Stimulated activated naive CD8-positive, alpha-beta T cell treated with anti-CD3 and anti-CD28 coated beads, Interleukin-15, amount 100 ng/mL, for 72 hours (primary cell): ENCODE measurements at regions not wholly inside any gene's neighbourhood (a gene's known extent, or its start where the extent isn't known, plus 50 kb on each side); places are given as distances from the start of the nearest gene placed in this dataset.

Source experiments
- ATAC-seq: fragments of 150-1000 bp; cut with Tn5 transposase; 2 replicates; pipeline ENCODE4 v1.10.0; 2021; ENCODE audit warnings: mild to moderate bottlenecking, moderate library complexity
- DNase-seq, 2 donors: peaks; one replicate each; pipeline ENCODE4 v3.0.0; 2021 to 2022
- H3K27ac Mint-ChIP-seq, 2 donors: one replicate each; pipeline ENCODE4 v1.8.0; 2022; ENCODE audit warnings: mild to moderate bottlenecking in 2 of 2, mixed read lengths in 2 of 2, moderate library complexity in 2 of 2
- H3K27me3 Mint-ChIP-seq: one replicate; pipeline ENCODE4 v1.8.0; 2022; ENCODE audit warnings: mixed read lengths
- H3K4me1 Mint-ChIP-seq: one replicate; pipeline ENCODE4 v1.8.0; 2022; ENCODE audit warnings: mild to moderate bottlenecking, mixed read lengths
- H3K4me3 Mint-ChIP-seq, 2 donors: one replicate each; pipeline ENCODE4 v1.8.0; 2022; ENCODE audit warnings: mild to moderate bottlenecking in 2 of 2, mixed read lengths in 2 of 2, moderate library complexity in 1 of 2
- H3K9me3 Mint-ChIP-seq, 2 donors: one replicate each; pipeline ENCODE4 v1.8.0; 2022; ENCODE audit warnings: mixed read lengths in 2 of 2

DNA sequence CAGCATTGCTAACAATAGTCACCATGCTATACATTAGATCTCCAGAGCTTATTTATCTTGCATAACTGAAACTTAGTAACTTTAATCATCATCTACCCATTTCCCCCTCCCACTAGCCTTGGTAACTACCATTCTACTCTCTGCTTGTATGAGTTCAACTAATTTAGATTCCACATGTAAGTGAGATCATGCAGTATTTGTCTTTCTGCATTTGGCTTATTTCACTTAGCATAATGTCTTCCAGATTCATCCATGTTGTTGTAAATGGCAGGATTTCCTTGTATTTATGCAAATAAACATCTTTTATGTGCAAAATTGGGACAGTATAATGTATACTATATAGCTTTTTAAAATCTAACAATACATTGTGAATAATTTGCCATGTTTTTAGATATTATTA lies 66.0 kb upstream of the ZBED5 start:
- Mint-ChIP-seq H3K27me3 (peaks cover 16% of the 10 kb centered on the region), H3K9me3 (peaks cover under 1 to 1% of the 10 kb centered on the region in 2 donors), H3K4me3 (no peak overlapping the region), H3K27ac (no peak overlapping the region), H3K4me1 (no peaks in the 10 kb centered on the region)
- ATAC-seq (no peak), DNase-seq (no peak)

DNA sequence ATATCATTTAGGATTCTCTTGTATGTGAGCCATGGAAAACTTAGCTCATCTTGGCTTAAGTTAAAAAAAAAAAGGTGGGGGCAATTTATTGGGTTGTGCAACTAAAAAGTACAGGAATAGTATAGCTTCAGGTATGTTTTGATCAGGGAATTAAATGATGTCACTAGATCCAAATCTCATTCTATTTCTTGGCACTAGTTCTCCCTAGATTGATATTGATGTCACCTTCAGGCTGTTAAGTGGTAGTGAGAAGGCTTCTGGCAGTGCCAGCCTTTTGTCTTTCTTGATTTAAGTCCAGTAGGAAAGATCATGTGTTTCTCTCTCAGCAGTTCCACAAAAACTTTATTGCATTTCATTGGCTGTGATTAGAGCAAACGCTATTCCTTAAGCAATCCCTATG lies 65.0 kb upstream of the ZBED5 start:
- H3K4me3 Mint-ChIP-seq: no peak overlapping the region
- H3K27ac Mint-ChIP-seq: no peak overlapping the region

GRCh38 chr11:10920875-10921274 lies 63.0 kb upstream of the ZBED5 start:
- ATAC-seq (peak; percentile 33), DNase-seq (no peak)
- H3K27me3 Mint-ChIP-seq: no peaks in the 10 kb centered on the region
- peaks cover 7% of the 10 kb centered on the region for H3K4me1 Mint-ChIP-seq
- no peak overlapping the region for H3K27ac Mint-ChIP-seq
- H3K9me3 Mint-ChIP-seq: peaks cover 18% of the 10 kb centered on the region in 2 donors
- H3K4me3 Mint-ChIP-seq: no peak overlapping the region

More for the DNA sequence above, 65.0 kb upstream of the ZBED5 start:
- H3K4me1 Mint-ChIP-seq: no peaks in the 10 kb centered on the region
- ATAC-seq (no peak), DNase-seq (no peak)
- peaks cover 10 to 11% of the 10 kb centered on the region in 2 donors for H3K9me3 Mint-ChIP-seq
- H3K27me3 Mint-ChIP-seq: peaks cover 8% of the 10 kb centered on the region

- no peak overlapping the region for H3K4me3 Mint-ChIP-seq
- no peak overlapping the region for H3K27ac Mint-ChIP-seq
- H3K9me3 Mint-ChIP-seq: peaks cover 18% of the 10 kb centered on the region in 2 donors
- H3K4me1 Mint-ChIP-seq: peaks cover 7% of the 10 kb centered on the region
- H3K27me3 Mint-ChIP-seq: no peaks in the 10 kb centered on the region
- DNase-seq (no peak), ATAC-seq (peak; percentile 49)
Measured at GRCh38 chr11:10920205-10920604, 62.4 kb upstream of the ZBED5 start.

DNA sequence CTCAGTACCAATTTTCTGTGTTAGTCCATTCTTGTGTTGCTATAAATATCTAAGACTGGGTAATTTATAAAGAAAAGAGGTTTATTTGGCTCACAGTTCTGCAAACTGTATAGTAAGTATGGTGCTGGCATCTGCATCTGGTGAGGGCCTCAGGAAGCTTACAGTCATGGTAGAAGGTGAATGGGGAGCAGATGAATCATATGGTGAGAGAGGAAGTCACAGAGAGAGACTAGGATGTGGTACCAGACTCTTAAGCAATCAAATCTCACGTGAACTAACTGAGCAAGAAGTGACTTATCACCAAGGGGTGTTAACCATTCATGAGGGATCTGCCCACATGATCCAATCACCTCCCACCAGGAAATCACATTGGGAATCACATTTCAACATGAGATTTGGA lies 60.8 kb upstream of the ZBED5 start:
- peaks cover 18% of the 10 kb centered on the region in 2 donors for H3K9me3 Mint-ChIP-seq
- H3K27ac Mint-ChIP-seq: no peak overlapping the region
- ATAC-seq (peak; percentile 63), DNase-seq (no peak)
- no peak overlapping the region for H3K4me3 Mint-ChIP-seq
- H3K27me3 Mint-ChIP-seq: no peaks in the 10 kb centered on the region
- peaks cover 7% of the 10 kb centered on the region for H3K4me1 Mint-ChIP-seq

- Mint-ChIP-seq H3K27me3 (no peaks in the 10 kb centered on the region), H3K27ac (no peak overlapping the region), H3K9me3 (peaks cover 18% of the 10 kb centered on the region in 2 donors), H3K4me1 (peaks cover 7% of the 10 kb centered on the region), H3K4me3 (no peak overlapping the region)
- ATAC-seq (no peak), DNase-seq (no peak)
Measured at GRCh38 chr11:10918275-10918674, 60.4 kb upstream of the ZBED5 start.

- Mint-ChIP-seq H3K27ac (no peak overlapping the region), H3K4me1 (peaks cover 7% of the 10 kb centered on the region), H3K4me3 (no peak overlapping the region), H3K27me3 (no peaks in the 10 kb centered on the region), H3K9me3 (peaks cover 18% of the 10 kb centered on the region in 2 donors)
- no peak for ATAC-seq
- no peak for DNase-seq
Measured at GRCh38 chr11:10917802-10918201, 59.9 kb upstream of the ZBED5 start.

DNA sequence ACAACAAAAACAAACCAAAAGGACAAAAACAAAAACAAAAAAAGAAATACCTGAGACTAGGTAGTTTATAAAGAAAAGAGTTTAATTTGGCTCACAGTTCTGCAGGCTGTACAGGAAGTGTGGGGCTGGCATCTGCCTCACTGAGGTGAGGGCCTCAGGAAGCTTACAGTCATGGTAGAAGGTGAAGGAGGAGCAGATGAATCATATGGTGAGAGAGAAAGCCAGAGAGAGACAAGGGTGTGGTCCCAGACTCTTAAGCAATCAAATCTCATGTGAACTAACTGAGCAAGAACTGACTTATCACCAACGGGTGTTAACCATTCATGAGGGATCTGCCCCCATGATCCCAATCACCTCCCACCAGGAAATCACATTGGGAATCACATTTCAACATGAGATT lies 58.8 kb upstream of the ZBED5 start:
- no peak overlapping the region for H3K4me3 Mint-ChIP-seq
- no peak for ATAC-seq

DNA sequence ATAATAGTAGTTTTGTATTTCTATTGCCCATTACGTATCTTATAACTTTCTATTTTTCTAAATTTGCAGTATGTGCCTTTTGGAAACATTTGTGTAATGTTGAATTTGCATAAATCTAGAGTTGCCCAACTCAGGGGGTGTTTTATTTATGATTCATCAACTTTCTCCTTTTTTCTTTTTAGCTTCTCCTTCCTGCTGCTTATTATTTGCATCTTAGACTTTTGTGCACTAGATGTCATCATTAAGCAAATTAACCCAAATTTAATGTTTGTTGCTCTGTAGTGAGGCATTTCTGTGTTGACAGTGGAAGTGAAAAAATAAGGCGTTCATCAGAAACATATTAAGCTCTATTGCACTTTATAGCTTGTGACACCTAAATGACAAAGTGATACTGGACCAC lies 56.2 kb upstream of the ZBED5 start:
- Mint-ChIP-seq H3K27me3 (no peaks in the 10 kb centered on the region), H3K4me3 (no peak overlapping the region), H3K27ac (no peak overlapping the region), H3K4me1 (peaks cover 7% of the 10 kb centered on the region), H3K9me3 (peaks cover 18% of the 10 kb centered on the region in 2 donors)
- DNase-seq (no peak), ATAC-seq (no peak)

More for the DNA sequence above, 58.8 kb upstream of the ZBED5 start:
- Mint-ChIP-seq H3K27ac (no peak overlapping the region), H3K9me3 (peaks cover 18% of the 10 kb centered on the region in 2 donors), H3K4me1 (peaks cover 7% of the 10 kb centered on the region), H3K27me3 (no peaks in the 10 kb centered on the region)
- DNase-seq: no peak

DNA sequence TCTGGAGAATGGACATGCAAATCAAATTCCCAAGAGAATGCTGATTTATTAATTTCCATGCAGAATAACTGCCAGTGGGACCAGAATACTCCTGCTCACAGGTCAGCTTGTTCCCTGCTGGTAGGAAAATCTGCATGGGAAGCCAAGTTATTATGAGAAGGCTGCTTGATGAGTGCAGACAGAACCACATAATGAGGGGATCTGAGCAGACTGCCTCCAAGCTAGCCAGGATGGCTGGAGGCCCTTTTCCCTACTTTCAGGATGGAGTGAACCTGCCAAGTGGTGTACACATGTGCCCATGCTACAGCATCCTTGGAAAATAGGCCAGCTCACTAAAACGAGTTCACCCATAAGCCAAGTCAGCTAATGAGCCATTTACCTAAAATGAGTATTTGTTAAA lies 55.2 kb upstream of the ZBED5 start:
- H3K27me3 Mint-ChIP-seq: no peaks in the 10 kb centered on the region
- H3K4me3 Mint-ChIP-seq: no peak overlapping the region
- DNase-seq (no peak), ATAC-seq (no peak)
- H3K27ac Mint-ChIP-seq: no peak overlapping the region
- H3K9me3 Mint-ChIP-seq: peaks cover 9% of the 10 kb centered on the region in 2 donors
- H3K4me1 Mint-ChIP-seq: peaks cover 7% of the 10 kb centered on the region

DNA sequence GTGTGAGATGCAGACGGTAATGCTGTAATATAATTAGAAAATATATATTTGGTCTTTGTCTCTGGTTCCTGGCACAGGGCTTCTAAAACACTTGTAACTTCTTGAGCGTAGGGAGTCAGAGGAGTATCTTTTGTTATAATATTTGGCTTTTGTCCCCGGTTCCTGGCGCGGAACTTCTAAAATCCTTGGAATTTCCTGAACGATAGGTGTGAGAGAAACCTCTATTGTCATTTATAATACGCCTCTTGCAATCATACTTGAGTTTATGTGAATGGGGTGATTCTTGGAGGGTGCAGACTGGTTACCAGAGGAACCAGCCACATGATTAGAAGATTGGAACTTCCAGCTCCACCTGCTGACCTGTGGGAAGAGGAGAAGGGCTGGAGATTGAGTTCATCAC lies 54.1 kb upstream of the ZBED5 start:
- H3K4me3 Mint-ChIP-seq: no peak overlapping the region
- DNase-seq (no peak), ATAC-seq (no peak)
- H3K27me3 Mint-ChIP-seq: no peaks in the 10 kb centered on the region
- H3K27ac Mint-ChIP-seq: no peak overlapping the region
- peaks cover 4% of the 10 kb centered on the region in 2 donors for H3K9me3 Mint-ChIP-seq
- H3K4me1 Mint-ChIP-seq: peaks cover 5% of the 10 kb centered on the region

GRCh38 chr11:10909141-10909883 lies 51.5 kb upstream of the ZBED5 start:
- H3K4me3 Mint-ChIP-seq: no peak overlapping the region
- peak overlapping the region in 1 of 2 donors; percentile 4 for H3K27ac Mint-ChIP-seq
- no peaks in the 10 kb centered on the region for H3K4me1 Mint-ChIP-seq
- DNase-seq: no peak
- no peaks in the 10 kb centered on the region for H3K9me3 Mint-ChIP-seq
- ATAC-seq: no peak
- no peaks in the 10 kb centered on the region for H3K27me3 Mint-ChIP-seq

GRCh38 chr11:10908215-10908951 lies 50.5 kb upstream of the ZBED5 start:
- Mint-ChIP-seq H3K4me3 (no peak overlapping the region), H3K4me1 (no peaks in the 10 kb centered on the region), H3K9me3 (no peaks in the 10 kb centered on the region), H3K27ac (no peak overlapping the region), H3K27me3 (no peaks in the 10 kb centered on the region)
- ATAC-seq (no peak), DNase-seq (no peak)
